Astrocyte (in vitro differentiated cells and primary cell): ENCODE measurements at regions not wholly inside any gene's neighbourhood (a gene's known extent, or its start where the extent isn't known, plus 50 kb on each side); places are given as distances from the start of the nearest gene placed in this dataset.

ENCODE experiments used
- DNase-seq: peaks from one replicate; pipeline ENCODE4 v3.0.0-alpha.2; 2010; ENCODE audit warnings: low read depth
- FAIRE-seq: peaks from 2 replicates; lab custom pipeline; 2011; peaks lifted over from hg19 to GRCh38; lab: Jason Lieb, UNC
- H2AFZ ChIP-seq: 2 replicates; pipeline ENCODE4 v1.6.0; 2012; ENCODE audit warnings: low read depth, low read length, inconsistent platforms
- H3K27ac ChIP-seq: 2 replicates; pipeline ENCODE4 v1.5.1; 2011; ENCODE audit warnings: low read depth, low read length, inconsistent platforms
- H3K27me3 ChIP-seq: 2 replicates; pipeline ENCODE4 v1.6.0; 2011; ENCODE audit warnings: low read length, inconsistent platforms; ENCODE audit not compliant: insufficient read depth
- H3K36me3 ChIP-seq: 2 replicates; pipeline ENCODE4 v1.5.1; 2011; ENCODE audit warnings: low read length, inconsistent platforms; ENCODE audit not compliant: insufficient read depth
- H3K4me1 ChIP-seq: 2 replicates; pipeline ENCODE4 v1.5.1; 2011; ENCODE audit warnings: low read length, inconsistent platforms; ENCODE audit not compliant: insufficient read depth
- H3K4me2 ChIP-seq: 2 replicates; pipeline ENCODE4 v1.6.0; 2012; ENCODE audit warnings: low read length, inconsistent platforms
- H3K4me3 ChIP-seq: 2 replicates; pipeline ENCODE4 v1.5.1; 2011; ENCODE audit warnings: low read depth, mild to moderate bottlenecking, low read length, inconsistent platforms; ENCODE audit not compliant: insufficient read depth
- H3K79me2 ChIP-seq: 2 replicates; pipeline ENCODE4 v1.6.0; 2012; ENCODE audit warnings: mild to moderate bottlenecking, low read length, inconsistent platforms; ENCODE audit not compliant: insufficient read depth
- H3K9ac ChIP-seq: 2 replicates; pipeline ENCODE4 v1.6.0; 2012; ENCODE audit warnings: mild to moderate bottlenecking, low read length, inconsistent platforms
- H3K9me3 ChIP-seq: 2 replicates; pipeline ENCODE4 v1.5.1; 2012; ENCODE audit warnings: low read depth, mild to moderate bottlenecking, low read length, inconsistent platforms; ENCODE audit not compliant: insufficient read depth
- H4K20me1 ChIP-seq: 2 replicates; pipeline ENCODE4 v1.6.0; 2012; ENCODE audit warnings: low read length, inconsistent platforms; ENCODE audit not compliant: insufficient read depth
- H3K27ac Mint-ChIP-seq: one replicate; pipeline ENCODE4 v1.8.0; 2021; ENCODE audit warnings: mild to moderate bottlenecking, mixed read lengths; ENCODE audit not compliant: unreplicated experiment
- H3K27me3 Mint-ChIP-seq: one replicate; pipeline ENCODE4 v1.8.0; 2021; ENCODE audit warnings: low read depth, mixed read lengths; ENCODE audit not compliant: unreplicated experiment
- H3K36me3 Mint-ChIP-seq: one replicate; pipeline ENCODE4 v1.8.0; 2021; ENCODE audit warnings: low read depth, mixed read lengths; ENCODE audit not compliant: unreplicated experiment
- H3K4me1 Mint-ChIP-seq: one replicate; pipeline ENCODE4 v1.8.0; 2021; ENCODE audit warnings: low read depth, mixed read lengths; ENCODE audit not compliant: unreplicated experiment
- H3K4me3 Mint-ChIP-seq: one replicate; pipeline ENCODE4 v1.8.0; 2021; ENCODE audit warnings: mild to moderate bottlenecking, moderate library complexity, mixed read lengths; ENCODE audit not compliant: unreplicated experiment
- H3K9me3 Mint-ChIP-seq: one replicate; pipeline ENCODE4 v1.8.0; 2021; ENCODE audit warnings: mild to moderate bottlenecking, mixed read lengths; ENCODE audit not compliant: unreplicated experiment
- CTCF ChIP-seq: IDR thresholded peaks from 2 replicates; pipeline ENCODE4 v1.5.1; 2011; ENCODE audit warnings: low read depth, mild to moderate bottlenecking, inconsistent platforms, low read length, moderate library complexity; ENCODE audit not compliant: insufficient read depth
- EZH2 ChIP-seq: IDR thresholded peaks from 2 replicates; pipeline ENCODE4 v1.6.1; 2012; ENCODE audit warnings: mild to moderate bottlenecking, low read length, inconsistent platforms; ENCODE audit not compliant: insufficient read depth

GRCh38 chr11:15761235-15761634 is 595.1 kb downstream of the SOX6 start:
- Mint-ChIP-seq H3K27me3 (peaks cover 2% of the 10 kb centered on the region), H3K27ac (no peak overlapping the region), H3K4me3 (no peak overlapping the region), H3K4me1 (peaks cover 3% of the 10 kb centered on the region), H3K9me3 (peaks cover 4% of the 10 kb centered on the region), H3K36me3 (no peaks in the 10 kb centered on the region)
- H3K27ac ChIP-seq: no peak overlapping the region
- no peaks in the 10 kb centered on the region for H4K20me1 ChIP-seq
- DNase-seq: no peak
- H3K36me3 ChIP-seq: no peaks in the 10 kb centered on the region
- H3K4me2 ChIP-seq: no peak overlapping the region
- no peaks in the 10 kb centered on the region for H3K4me1 ChIP-seq
- no peak overlapping the region for H3K9ac ChIP-seq
- FAIRE-seq: no peak
- TF ChIP-seq EZH2 (no peak), CTCF (no peak)
- no peak overlapping the region for H3K4me3 ChIP-seq
- peaks cover 4% of the 10 kb centered on the region for H3K9me3 ChIP-seq
- H2AFZ ChIP-seq: no peak overlapping the region
- no peaks in the 10 kb centered on the region for H3K79me2 ChIP-seq
- peaks cover 4% of the 10 kb centered on the region for H3K27me3 ChIP-seq

- Histone ChIP-seq H3K4me3 (no peak overlapping the region), H4K20me1 (no peaks in the 10 kb centered on the region), H3K9ac (no peak overlapping the region), H3K4me1 (no peaks in the 10 kb centered on the region), H3K79me2 (no peaks in the 10 kb centered on the region), H3K9me3 (no peaks in the 10 kb centered on the region), H3K27ac (no peak overlapping the region), H3K27me3 (no peaks in the 10 kb centered on the region), H3K36me3 (no peaks in the 10 kb centered on the region), H2AFZ (no peak overlapping the region), H3K4me2 (no peak overlapping the region)
- Mint-ChIP-seq H3K9me3 (peaks cover 4% of the 10 kb centered on the region), H3K27ac (no peak overlapping the region), H3K4me3 (no peak overlapping the region), H3K36me3 (no peaks in the 10 kb centered on the region), H3K27me3 (peaks cover 4% of the 10 kb centered on the region), H3K4me1 (no peaks in the 10 kb centered on the region)
- FAIRE-seq (no peak), DNase-seq (no peak)
- TF ChIP-seq EZH2 (no peak), CTCF (no peak)
Measured at GRCh38 chr11:15764326-15764725, 592.0 kb downstream of the SOX6 start.

GRCh38 chr11:15764948-15765347 is 591.4 kb downstream of the SOX6 start:
- no peak for FAIRE-seq
- H3K79me2 ChIP-seq: no peaks in the 10 kb centered on the region
- Mint-ChIP-seq H3K4me3 (no peak overlapping the region), H3K9me3 (peaks cover 4% of the 10 kb centered on the region), H3K4me1 (no peaks in the 10 kb centered on the region), H3K27ac (no peak overlapping the region), H3K27me3 (peaks cover 4% of the 10 kb centered on the region), H3K36me3 (no peaks in the 10 kb centered on the region)
- no peaks in the 10 kb centered on the region for H3K36me3 ChIP-seq
- no peaks in the 10 kb centered on the region for H3K4me1 ChIP-seq
- H3K4me2 ChIP-seq: no peak overlapping the region
- TF ChIP-seq CTCF (no peak), EZH2 (no peak)
- H3K9ac ChIP-seq: no peak overlapping the region
- no peaks in the 10 kb centered on the region for H3K9me3 ChIP-seq
- H4K20me1 ChIP-seq: no peaks in the 10 kb centered on the region
- H3K27ac ChIP-seq: no peak overlapping the region
- no peak for DNase-seq
- H3K4me3 ChIP-seq: no peak overlapping the region
- H3K27me3 ChIP-seq: no peaks in the 10 kb centered on the region
- H2AFZ ChIP-seq: no peak overlapping the region
